GM18861 (cell line): ENCODE measurements at regions not wholly inside any gene's neighbourhood (a gene's known extent, or its start where the extent isn't known, plus 50 kb on each side); places are given as distances from the start of the nearest gene placed in this dataset.
"Not testable (repeated sequence)": the region's sequence is repeated elsewhere in the genome, so short reads cannot be mapped to it uniquely, and the experiment has no call there.

Experiments
- ATAC-seq: cut with Tn5 transposase; IDR thresholded peaks from one replicate; pipeline ENCODE4 v1.9.1; 2021; ENCODE audit not compliant: unreplicated experiment

DNA sequence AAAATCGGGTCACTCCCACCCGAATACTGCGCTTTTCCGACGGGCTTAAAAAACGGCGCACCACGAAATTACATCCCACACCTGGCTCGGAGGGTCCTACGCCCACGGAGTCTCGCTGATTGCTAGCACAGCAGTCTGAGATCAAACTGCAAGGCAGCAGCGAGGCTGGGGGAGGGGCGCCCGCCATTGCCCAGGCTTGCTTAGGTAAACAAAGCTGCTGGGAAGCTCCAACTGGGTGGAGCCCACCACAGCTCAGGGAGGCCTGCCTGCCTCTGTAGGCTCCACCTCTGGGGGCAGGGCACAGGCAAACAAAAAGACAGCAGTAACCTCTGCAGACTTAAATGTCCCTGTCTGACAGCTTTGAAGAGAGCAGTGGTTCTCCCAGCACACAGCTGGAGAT is 325.7 kb upstream of the PIK3R1 start:
- ATAC-seq = not testable (repeated sequence)

DNA sequence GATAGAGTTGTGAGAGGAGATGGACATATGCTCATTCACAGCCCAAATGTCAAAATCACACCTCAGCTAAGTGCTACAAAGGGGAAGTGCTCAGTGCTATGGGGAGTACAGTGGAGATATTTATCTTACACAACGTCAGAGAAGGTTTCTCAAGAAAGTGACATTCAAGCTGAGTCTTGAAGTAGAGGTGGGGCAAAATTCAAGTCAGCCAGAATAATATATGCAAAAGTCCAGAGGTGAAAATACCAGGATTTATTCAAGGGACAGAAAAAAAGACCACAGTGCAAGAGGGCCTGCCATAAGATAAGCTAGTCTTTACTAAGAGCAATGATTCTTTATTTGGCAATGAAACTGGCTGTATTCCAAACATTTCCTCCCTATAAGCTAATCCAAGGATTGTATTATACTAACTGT is 327.8 kb upstream of the PIK3R1 start:
- ATAC-seq = no peak

DNA sequence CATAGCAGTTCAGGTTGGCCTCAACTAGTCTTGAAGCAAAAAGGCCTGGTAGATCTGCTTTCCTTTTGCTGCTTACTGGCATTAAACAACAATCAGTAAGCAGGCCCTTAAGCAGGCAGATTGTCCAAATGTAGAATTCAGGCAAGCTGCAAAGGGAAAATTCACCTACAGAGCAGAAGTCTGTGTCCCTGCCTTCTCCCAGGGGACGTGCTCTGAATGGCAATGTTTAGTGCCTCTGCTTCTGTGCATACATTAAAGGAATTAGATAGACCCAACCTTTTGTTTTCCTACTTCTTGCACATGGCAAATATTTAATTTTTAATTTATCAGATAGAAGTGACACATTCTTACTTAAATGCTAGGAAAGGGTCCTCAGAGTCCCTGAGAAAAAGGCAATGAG is 328.8 kb upstream of the PIK3R1 start:
- ATAC-seq = no peak

DNA sequence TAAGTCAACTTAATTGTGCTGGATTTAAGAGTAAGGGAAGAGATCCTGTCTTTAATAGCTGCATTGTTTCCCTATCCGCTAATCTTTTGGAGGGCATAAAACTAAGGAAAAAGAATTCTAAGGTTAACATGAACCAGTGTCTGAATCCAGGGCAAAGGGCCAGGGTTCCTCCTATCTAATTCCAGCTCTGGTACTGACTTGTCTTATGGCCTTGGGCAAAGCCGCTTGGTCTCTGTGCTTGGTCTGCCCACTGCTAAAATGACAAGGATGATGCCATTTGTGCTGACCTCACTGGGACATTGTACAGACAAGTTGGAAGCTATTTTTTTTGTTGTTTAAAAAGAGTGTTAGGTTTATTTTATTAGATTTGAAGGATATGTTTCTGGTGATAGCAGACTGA is 334.7 kb upstream of the PIK3R1 start:
- no peak for ATAC-seq

DNA sequence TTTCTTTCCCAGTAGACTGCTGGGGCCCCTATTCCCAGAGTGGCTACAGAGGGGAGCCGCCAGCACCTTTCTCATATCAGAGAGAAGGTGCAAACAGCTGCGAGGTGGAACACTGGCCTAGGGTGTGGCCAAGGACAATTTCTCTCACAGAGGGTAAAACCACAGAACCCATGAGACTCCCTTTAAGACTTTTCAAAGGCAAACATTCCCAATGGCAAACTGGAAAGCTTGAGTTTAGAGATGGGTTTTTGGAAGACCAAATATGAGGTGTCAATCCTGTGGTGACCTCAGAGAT is 335.1 kb upstream of the PIK3R1 start:
- ATAC-seq = no peak

DNA sequence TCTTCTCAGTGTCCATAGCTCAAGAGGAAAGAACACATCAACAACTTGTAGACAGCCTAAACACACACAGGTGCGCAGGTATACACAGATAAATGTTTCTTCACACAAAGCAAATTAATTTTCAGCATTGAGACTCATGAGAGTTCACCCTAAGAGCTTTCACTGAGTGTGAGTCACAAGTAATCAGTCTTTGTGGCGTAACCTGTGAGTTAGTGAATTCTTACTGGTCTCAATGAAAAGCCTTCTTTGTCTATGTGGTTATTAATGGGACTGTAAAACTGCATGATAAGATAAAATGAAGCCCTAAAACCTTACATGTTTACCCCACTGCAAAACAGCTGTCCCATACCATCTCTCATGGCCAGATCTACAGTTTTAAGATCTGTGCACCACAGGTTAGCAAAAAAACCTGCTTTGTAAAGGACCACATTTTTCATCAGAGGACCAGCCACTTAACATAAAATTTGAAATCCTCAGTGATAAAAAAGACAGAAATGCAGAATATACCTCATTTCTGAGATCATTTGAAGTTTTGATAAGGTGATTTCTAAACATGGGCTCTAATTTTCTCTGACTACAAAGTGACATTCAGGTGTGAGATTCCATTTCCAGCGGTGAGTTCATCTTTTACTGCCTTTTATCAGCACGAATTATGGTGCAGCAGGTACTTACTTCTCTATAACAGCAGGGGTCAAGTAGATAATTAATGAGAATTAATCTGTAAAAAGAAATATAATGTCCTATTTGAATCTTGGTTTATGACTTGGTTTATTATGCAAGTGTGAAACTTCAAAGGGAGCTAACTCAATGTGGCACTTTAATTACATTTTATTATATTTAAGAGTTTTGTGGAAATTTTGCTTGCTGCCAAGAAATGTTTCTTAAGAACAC is 335.7 kb upstream of the PIK3R1 start:
- ATAC-seq = no peak

DNA sequence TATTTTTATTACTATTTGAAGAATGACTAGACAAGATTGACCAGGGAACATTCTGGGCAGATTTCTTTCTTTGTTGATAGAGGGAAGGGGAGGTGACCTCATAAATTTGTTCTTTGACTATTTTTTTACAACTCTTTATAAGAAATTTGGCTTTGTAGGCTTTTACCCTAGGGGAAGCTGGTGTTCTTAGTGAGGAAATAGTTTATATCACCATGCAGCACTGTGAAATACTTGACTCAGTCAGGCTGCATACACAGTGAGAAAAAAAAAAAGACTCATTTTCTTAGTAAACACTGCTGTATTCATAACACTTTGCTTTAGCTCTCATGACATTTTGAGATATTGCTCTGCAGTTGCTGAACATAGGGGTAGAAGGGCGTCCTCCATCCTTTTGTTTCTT is 336.6 kb upstream of the PIK3R1 start:
- ATAC-seq = no peak

DNA sequence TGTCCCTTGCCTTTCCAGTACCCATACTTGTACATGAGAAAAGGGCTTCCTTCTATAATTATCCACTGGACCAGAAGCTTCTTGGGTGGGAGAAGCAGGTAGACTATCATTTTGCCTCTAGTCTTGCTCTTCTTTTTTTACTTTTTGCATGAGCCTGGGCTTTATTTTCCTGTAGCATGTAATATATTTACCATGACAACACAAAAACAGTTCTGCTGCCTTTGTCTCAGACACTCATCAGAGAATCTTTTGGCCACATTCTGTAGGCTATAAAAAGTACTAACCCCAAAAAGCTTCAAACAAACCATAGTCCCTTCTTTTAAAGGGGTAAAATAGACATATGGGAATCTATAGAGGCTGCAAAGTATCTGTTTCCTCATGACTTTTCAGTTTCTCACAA is 339.2 kb upstream of the PIK3R1 start:
- ATAC-seq = no peak

DNA sequence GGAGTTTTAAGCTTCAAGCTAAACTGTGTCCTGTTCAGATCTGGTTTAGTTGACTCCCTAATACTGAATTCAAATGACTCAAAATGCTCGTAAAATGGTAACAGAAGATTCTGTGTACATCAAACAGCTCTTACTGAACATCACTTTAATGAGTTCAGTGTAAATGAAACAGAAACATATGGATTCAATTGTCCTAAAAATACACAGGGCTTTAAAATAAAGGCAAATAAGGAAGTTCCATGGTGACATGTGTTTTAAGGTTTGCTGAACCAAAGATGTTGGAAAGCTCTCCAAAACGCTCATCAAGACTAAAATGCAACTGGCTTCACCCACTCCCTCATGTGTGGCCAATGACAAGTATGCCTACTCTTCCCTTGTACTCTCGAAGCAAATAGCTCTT is 340.0 kb upstream of the PIK3R1 start:
- ATAC-seq = no peak

DNA sequence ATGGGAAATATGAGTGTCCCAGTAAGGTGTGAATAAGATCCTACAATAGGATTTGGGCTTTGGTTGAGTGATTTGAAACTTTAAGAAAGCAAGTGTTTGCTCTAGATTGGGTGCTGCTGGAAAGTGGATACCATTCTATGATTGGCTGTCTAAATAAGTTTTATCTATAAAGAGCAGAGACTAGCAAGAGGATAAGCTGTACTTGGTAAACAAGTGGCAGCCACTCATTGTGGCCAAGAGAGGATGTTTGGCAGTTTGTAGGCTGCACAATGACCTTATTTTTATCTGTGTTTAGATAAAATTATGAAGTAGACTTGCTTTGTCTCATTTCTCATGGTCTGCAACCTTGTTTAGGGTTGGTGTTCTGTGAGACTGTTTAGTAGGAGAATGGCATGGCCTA is 341.6 kb upstream of the PIK3R1 start:
- no peak for ATAC-seq

DNA sequence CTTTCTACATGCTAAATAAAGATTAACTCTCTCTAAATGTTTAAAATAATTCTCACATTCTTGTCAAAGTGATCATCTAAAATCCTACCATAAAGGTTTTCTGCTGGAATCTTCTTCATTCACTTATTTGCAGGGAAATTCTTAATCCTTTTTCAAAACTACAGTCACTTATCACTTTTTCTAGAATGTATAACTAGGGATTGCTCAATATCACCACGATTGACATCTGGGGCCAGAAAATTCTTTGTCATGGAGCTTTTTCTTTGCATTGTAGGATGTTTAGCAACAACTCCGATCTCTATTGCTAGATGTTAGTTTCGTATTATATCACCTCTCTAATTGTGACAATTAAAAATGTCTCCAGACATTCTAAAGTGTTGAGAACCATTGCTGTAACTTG is 344.9 kb upstream of the PIK3R1 start:
- ATAC-seq = no peak

DNA sequence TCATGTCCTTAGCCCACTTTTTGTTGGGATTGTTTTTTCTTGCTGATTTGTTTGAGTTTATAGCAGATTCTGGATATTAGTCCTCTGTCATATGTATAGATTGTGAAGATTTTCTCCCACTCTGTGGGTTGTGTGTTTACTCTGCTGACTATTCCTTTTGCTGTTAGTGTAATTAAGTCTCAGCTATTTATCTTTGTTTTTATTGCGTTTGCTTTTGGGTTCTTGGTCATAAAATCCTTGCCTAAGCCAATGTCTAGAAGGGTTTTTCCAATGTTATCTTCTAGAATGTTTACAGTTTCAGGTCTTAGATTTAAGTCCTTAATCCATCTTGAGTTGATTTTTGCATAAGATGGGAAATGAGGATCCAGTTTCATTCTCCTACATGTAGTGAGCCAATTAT is 351.2 kb upstream of the PIK3R1 start:
- not testable (repeated sequence) for ATAC-seq

DNA sequence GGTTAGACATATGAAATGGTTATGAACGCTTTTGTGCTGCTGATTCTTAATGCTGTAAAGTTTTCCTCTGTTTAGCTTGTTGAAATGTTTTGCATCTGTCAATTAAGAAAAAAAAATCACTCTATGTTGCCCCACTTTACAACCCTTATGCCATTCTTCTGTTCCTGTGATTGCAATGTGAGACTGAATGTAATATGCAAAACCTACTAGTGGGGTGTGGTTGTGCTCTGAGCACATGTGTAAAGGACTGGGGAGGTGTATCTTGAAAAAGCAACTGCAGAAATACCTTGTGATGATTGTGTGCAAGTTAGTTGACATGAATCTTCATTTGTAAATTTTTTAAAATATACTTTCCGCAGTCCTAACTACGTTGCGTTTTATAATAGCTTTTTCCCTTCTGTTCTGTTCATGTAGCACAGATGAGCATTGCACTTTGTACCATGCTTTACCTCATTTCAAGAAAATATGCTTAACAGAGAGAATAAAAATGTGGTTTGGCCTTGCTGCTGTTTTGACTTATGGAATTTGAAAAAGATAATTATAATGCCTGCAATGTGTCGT is 357.0 kb upstream of the PIK3R1 start:
- ATAC-seq = no peak

DNA sequence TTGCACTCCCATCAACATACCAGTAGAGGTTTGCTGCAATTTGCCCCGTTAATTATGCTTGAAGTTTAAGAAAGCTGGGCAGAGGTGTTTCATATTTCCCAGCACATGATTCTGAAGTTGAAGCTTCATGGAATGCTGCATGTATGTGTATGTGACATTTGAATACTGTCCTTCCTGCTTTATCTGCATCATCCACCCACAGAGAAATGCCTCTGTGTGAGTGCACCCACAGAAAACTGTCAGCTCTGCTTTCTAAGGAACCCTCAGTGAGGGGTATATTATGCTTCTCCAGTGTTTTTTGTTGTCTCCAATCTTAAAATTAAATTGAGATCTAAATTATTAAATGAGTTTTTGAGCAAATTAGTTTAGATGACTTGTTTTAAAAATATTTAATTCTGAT is 358.1 kb upstream of the PIK3R1 start:
- ATAC-seq = no peak

DNA sequence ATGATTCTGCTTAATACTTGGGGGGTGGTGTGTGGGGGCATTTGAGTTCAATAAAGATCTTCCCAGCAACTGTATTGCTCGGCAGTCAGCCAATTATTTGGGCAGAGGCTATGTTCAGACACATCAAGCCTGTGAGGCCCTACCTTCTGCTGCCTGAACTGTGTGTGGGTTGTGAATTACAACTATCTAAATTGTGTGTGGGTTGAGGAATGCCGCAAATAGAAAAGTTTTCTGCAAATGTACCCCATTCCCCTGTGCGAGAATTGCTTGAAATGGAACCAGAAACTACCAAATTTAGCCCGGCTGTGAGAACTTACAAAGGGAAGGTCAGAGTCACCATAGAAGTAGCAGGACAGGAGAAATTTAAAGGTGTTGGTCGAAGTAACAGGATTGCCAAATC is 360.0 kb upstream of the PIK3R1 start:
- ATAC-seq = no peak

DNA sequence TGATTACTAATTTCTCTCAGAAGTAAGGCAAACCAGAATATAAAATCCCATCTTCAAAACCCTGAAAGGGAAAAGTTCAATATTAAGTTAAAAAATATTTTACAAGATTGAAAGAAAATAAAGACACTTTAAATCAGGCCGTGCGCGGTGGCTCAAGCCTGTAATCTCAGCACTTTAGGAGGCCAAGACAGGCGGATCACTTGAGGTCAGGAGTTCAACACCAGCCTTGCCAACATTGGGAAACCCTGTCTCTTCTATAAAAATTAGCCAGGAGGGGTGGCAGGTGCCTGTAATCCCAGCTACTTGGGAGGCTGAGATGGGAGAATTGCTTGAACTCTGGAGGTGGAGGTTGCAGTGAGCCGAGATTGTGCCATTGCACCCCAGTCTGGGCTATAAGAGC is 364.6 kb upstream of the PIK3R1 start:
- not testable (repeated sequence) for ATAC-seq

DNA sequence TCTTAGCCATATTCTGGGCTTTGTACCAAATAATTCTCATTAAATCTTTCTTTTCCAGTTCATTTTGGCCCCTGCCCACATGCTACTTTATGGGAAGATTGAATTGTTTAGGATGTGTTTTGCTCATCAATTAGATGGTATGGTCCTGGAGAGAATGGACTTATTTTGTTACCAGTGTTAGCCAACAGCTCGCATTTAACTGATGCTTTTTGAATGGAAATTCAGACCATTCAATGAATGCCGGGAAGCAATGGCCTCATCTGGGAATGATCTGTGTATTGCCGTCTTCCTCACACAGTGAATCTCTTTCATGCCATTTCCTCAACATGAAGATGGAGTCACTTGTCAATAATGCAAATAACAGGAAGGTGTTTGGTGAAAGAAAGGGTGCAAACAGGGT is 370.6 kb upstream of the PIK3R1 start:
- ATAC-seq = no peak

DNA sequence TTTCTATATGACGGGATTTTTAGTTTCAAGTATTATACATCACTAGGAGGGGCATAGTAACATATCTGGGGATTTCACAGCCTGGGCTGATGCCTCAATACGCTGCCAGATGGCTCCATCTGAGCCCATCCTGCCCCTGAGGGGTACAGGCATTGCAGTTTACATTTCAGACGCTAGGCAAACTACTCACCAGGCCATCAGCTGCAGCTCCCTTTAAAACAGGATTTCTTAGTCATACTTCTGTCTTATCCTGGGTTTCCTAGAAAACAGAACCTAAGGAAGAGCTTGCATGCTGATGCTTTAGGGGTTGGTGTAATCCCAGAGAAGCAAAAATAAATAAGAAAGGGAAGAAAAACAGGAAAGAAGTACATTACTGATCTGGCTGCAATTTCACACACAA is 372.8 kb upstream of the PIK3R1 start:
- no peak for ATAC-seq

DNA sequence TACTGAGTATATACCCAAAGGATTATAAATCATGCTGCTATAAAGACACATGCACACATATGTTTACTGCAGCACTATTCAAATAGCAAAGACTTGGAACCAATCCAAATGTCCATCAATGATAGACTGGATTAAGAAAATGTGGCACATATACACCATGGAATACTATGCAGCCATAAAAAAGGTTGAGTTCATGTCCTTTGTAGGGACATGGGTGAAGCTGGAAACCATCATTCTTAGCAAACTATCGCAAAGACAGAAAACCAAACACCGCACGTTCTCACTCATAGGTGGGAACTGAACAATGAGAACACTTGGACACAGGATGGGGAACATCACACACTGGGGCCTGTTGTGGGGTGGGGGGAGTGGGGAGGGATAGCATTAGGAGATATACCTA is 378.3 kb upstream of the PIK3R1 start:
- not testable (repeated sequence) for ATAC-seq

DNA sequence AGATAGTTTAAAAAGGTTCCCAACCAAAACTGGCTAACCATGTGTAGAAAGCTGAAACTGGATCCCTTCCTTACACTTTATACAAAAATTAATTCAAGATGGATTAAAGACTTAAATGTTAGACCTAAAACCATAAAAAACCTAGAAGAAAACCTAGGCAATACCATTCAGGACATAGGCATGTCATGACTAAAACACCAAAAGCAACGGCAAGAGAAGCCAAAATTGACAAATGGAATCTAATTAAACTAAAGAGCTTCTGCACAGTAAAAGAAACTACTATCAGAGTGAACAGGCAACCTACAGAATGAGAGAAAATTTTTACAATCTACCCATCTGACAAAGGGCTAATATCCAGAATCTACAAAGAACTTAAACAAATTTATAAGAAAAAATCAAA is 379.1 kb upstream of the PIK3R1 start:
- ATAC-seq = not testable (repeated sequence)

DNA sequence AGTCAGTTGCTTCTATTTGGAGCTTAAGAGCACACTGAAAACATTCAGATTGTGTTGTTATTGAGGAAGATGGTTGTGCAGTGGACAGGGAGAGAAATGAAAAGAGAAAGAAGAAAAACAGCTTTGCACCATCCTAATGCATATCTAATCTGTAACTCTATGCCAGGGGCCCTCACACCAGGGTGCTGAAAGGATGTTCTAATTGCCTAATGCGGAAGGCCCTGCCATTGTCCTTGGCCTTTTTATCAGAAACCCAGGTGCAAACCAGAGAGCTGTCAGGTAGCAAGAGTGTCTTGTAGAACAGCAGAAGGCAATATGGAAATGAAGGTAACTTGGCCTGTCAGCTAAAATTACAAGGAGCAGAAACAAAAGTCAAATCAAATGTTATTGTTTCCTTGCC is 384.5 kb upstream of the PIK3R1 start:
- no peak for ATAC-seq

DNA sequence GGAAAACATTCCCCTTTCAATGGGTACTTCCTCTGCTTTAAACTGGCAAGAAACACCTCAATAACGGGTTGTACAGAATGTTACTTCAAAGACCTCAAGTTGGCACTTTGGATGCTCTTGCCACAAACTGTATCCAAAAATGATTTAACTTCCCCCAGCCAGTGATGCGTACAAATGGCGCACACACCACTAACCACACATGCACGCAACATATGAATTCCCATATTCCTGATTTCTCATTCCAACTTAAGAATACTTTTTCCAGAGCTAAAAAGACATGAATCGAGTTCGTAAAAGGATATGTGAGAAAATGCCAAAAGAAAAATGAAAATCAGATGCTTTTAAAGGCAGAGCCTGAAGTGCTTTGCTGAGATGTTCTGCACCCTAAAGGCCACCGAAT is 388.0 kb upstream of the PIK3R1 start:
- no peak for ATAC-seq

DNA sequence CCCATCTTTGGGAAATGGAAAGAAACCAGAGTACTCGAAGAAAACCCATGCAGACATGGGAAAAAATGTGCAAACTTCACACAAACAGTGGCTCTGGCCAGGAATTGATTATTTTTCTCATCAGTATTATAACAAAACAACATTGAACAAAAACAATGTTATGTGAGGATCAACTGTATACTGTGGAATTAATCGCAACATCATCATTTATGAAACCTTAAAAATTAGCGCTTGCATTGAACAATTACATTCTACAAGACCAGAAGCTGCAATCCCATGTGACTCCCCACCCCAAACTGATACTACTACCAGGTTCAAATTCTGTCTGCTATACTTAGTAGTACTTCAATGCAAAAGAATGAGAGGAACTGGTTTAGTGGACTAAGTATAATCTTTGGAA is 390.7 kb upstream of the PIK3R1 start:
- no peak for ATAC-seq
